B cell (primary cell): ENCODE measurements at regions not wholly inside any gene's neighbourhood (a gene's known extent, or its start where the extent isn't known, plus 50 kb on each side); places are given as distances from the start of the nearest gene placed in this dataset.

Experiments
- ATAC-seq: fragments of 200-7000 bp; cut with Tn5 transposase; one replicate; pipeline ENCODE4 v1.10.0; 2021; ENCODE audit warnings: low read depth, mild to moderate bottlenecking, moderate number of reproducible peaks, moderate library complexity
- CTCF ChIA-PET: fragments of 350-600 bp; sonication (Branson Sonifier 250); formaldehyde crosslinking; loops from one replicate; lab custom pipeline; 2021; ENCODE audit warnings: antibody characterized with exemption, inconsistent platforms; lab: Charles Lee
- POLR2A ChIA-PET: fragments of 350-600 bp; sonication (Branson Sonifier 250); formaldehyde crosslinking; loops from one replicate; lab custom pipeline; 2021; ENCODE audit warnings: antibody characterized with exemption; lab: Charles Lee
- DNase-seq: peaks from one replicate; pipeline ENCODE4 v3.0.0; 2013
- H2AFZ ChIP-seq: 2 replicates; pipeline ENCODE4 v1.6.1; 2012; ENCODE audit warnings: mild to moderate bottlenecking, low read depth, low read length; ENCODE audit not compliant: insufficient read depth, poor library complexity, severe bottlenecking
- H3K27ac ChIP-seq, 2 donors: 1 replicate in 1 of 2; 2 replicates in 1 of 2; pipeline ENCODE4 v1.5.1; 2012 to 2013; ENCODE audit warnings: low read length in 2 of 2, mild to moderate bottlenecking in 2 of 2, moderate library complexity in 1 of 2
- H3K27me3 ChIP-seq, 4 experiments: fragments of 200-600 bp in 1 of 4; sonication (generic) in 1 of 4; replicated peaks in 1 of 4; 1 replicate in 2 of 4; 2 replicates in 2 of 4; pipeline versions ENCODE4 v1.6.1 to v1.7.0; 2013 to 2016; ENCODE audit warnings: low read length in 3 of 4, mild to moderate bottlenecking in 2 of 4, mixed read lengths in 1 of 4, moderate library complexity in 1 of 4; ENCODE audit not compliant: insufficient read depth in 4 of 4, control insufficient read depth in 3 of 4; ENCODE audit errors: control extremely low read depth in 1 of 4
- H3K36me3 ChIP-seq, 2 experiments: replicated peaks in 1 of 2; 1 replicate in 1 of 2; 2 replicates in 1 of 2; pipeline versions ENCODE4 v1.6.1 to v1.7.1; 2013; ENCODE audit warnings: low read length in 1 of 2; ENCODE audit not compliant: insufficient read depth in 2 of 2, control insufficient read depth in 1 of 2; ENCODE audit errors: control extremely low read depth in 1 of 2, extremely low read depth in 1 of 2
- H3K4me1 ChIP-seq, 2 donors: fragments of 200-600 bp in 1 of 2; sonication (generic) in 1 of 2; 1 replicate in 1 of 2; 2 replicates in 1 of 2; pipeline versions ENCODE4 v1.5.1 to v1.6.1; 2013 to 2017; ENCODE audit warnings: low read length in 2 of 2; ENCODE audit not compliant: control insufficient read depth in 2 of 2, insufficient read depth in 2 of 2
- H3K4me2 ChIP-seq: replicated peaks from 2 replicates; pipeline ENCODE3; 2012; ENCODE audit warnings: mild to moderate bottlenecking, low read depth, low read length; ENCODE audit not compliant: poor library complexity, severe bottlenecking
- H3K4me3 ChIP-seq, 5 experiments: fragments of 200-600 bp in 1 of 5; sonication (generic) in 1 of 5; 1 replicate in 3 of 5; 2 replicates in 2 of 5; pipeline versions ENCODE4 v1.5.1 to v1.7.0; 2011 to 2016; ENCODE audit warnings: low read length in 4 of 5, mild to moderate bottlenecking in 4 of 5, low read depth in 2 of 5, control low read depth in 1 of 5, moderate library complexity in 1 of 5; ENCODE audit not compliant: insufficient read depth in 1 of 5; ENCODE audit errors: control extremely low read depth in 1 of 5, extremely low read depth in 1 of 5
- H3K79me2 ChIP-seq: fragments of 200-600 bp; sonication (generic); one replicate; pipeline ENCODE4 v1.6.0; 2016; ENCODE audit warnings: low read length; ENCODE audit not compliant: control insufficient read depth, insufficient read depth
- H3K9ac ChIP-seq: fragments of 200-600 bp; sonication (generic); 2 replicates; pipeline ENCODE4 v1.6.1; 2017; ENCODE audit warnings: mild to moderate bottlenecking, low read length, moderate library complexity
- H3K9me3 ChIP-seq, 3 donors: one replicate each; pipeline versions ENCODE4 v1.6.1 to v1.7.1; 2013; ENCODE audit warnings: low read length in 2 of 3; ENCODE audit not compliant: control insufficient read depth in 2 of 3, insufficient read depth in 1 of 3; ENCODE audit errors: control extremely low read depth in 1 of 3
- H4K20me1 ChIP-seq: 2 replicates; pipeline ENCODE4 v1.6.0; 2012; ENCODE audit warnings: mild to moderate bottlenecking, low read length; ENCODE audit not compliant: insufficient read depth, control insufficient read depth, poor library complexity, severe bottlenecking
- H3K27ac Mint-ChIP-seq: one replicate; pipeline ENCODE4 v1.8.0; 2021; ENCODE audit warnings: mixed read lengths
- H3K27me3 Mint-ChIP-seq: one replicate; pipeline ENCODE4 v1.8.0; 2021; ENCODE audit warnings: mixed read lengths
- H3K4me1 Mint-ChIP-seq: one replicate; pipeline ENCODE4 v1.8.0; 2021; ENCODE audit warnings: mixed read lengths
- H3K4me3 Mint-ChIP-seq: one replicate; pipeline ENCODE4 v1.8.0; 2021; ENCODE audit warnings: mixed read lengths
- H3K9me3 Mint-ChIP-seq: one replicate; pipeline ENCODE4 v1.8.0; 2022; ENCODE audit warnings: mixed read lengths; ENCODE audit not compliant: insufficient read depth
- EZH2 ChIP-seq: IDR thresholded peaks from 2 replicates; pipeline ENCODE4 v1.6.1; 2012; ENCODE audit warnings: borderline replicate concordance, low read depth, mild to moderate bottlenecking, moderate library complexity, low read length; ENCODE audit not compliant: insufficient read depth, poor library complexity, severe bottlenecking
- WGBS: methylation state at CpG from one replicate; pipeline ENCODE4 v1.1.5; 2013; ENCODE audit warnings: missing lambda C conversion rate; ENCODE audit not compliant: insufficient coverage; 5-methylcytosine and 5-hydroxymethylcytosine counted together
- intact Hi-C: fragments of 100-400 bp; cut with micrococcal nuclease; formaldehyde crosslinking; loops from one replicate; pipeline ENCODE4 v1.10.0; 2022
- TF ChIP-seq, protein P1 (sequence below): fragments of 200-600 bp; IDR thresholded peaks from one replicate; pipeline ENCODE4 v1.8.0; 2022; ENCODE audit warnings: antibody characterized with exemption, mild to moderate bottlenecking

DNA sequence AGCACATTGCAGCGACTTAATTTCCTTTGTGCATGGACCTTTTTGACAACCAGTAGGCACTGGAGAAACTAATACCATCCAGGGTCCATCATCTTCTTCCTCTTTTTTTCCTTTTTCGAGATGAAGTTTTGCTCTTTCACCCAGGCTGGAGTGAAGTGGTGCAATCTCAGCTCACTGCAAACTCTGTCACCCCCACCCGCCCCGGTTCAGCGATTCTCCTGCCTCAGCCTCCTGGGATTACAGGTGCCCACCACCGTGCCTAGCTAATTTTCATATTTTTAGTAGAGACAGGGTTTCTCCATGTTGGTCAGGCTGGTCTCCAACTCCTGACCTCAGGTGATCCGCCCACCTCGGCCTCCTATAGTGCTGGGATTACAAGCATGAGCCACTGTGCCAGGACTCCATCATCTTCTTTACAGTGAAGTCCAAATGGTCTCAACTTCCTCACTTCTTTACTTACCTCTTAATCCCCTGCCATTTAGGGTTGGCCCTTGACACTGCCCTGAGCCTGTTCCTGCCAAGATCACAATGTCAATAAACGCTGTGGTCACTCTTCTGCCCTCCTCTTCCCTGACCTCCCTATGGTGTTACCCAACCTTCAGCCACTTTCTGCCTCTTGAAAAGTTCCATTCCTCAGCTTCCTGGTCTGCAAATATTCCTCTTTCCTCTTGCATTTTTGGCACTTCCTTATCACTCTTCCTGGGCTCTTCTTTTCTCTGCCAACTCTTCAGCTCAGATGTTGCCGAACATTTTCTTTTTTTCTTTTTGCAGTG lies 119.8 kb upstream of the SLC34A2 start:
- no peak overlapping the region for H3K4me3 Mint-ChIP-seq

More for the DNA sequence above, 119.8 kb upstream of the SLC34A2 start:
- peaks cover 0 to 7% of the 10 kb centered on the region in 2 donors for H3K4me1 ChIP-seq
- WGBS = 65% methylated on average over 6 of the region's 10 CpGs
- H3K27ac ChIP-seq = no peak overlapping the region
- peaks cover 0 to 8% (median 0%) of the 10 kb centered on the region in 3 donors for H3K9me3 ChIP-seq
- H2AFZ ChIP-seq = no peak overlapping the region
- intact Hi-C loops = no loop called here
- no peak overlapping the region for H3K4me2 ChIP-seq
- no peak overlapping the region for H3K4me3 ChIP-seq
- Mint-ChIP-seq H3K27me3 (peaks cover 20% of the 10 kb centered on the region), H3K27ac (no peak overlapping the region), H3K4me1 (peaks cover 18% of the 10 kb centered on the region), H3K9me3 (no peaks in the 10 kb centered on the region)
- H3K27me3 ChIP-seq = peaks cover 0 to 3% (median 1%) of the 10 kb centered on the region in 4 experiments
- ChIA-PET CTCF (no interaction called here), POLR2A (no interaction called here)
- TF ChIP-seq, protein P1, sequence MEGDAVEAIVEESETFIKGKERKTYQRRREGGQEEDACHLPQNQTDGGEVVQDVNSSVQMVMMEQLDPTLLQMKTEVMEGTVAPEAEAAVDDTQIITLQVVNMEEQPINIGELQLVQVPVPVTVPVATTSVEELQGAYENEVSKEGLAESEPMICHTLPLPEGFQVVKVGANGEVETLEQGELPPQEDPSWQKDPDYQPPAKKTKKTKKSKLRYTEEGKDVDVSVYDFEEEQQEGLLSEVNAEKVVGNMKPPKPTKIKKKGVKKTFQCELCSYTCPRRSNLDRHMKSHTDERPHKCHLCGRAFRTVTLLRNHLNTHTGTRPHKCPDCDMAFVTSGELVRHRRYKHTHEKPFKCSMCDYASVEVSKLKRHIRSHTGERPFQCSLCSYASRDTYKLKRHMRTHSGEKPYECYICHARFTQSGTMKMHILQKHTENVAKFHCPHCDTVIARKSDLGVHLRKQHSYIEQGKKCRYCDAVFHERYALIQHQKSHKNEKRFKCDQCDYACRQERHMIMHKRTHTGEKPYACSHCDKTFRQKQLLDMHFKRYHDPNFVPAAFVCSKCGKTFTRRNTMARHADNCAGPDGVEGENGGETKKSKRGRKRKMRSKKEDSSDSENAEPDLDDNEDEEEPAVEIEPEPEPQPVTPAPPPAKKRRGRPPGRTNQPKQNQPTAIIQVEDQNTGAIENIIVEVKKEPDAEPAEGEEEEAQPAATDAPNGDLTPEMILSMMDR = no peak
- TF ChIP-seq EZH2 = no peak
- H3K36me3 ChIP-seq = no peaks in the 10 kb centered on the region
- no peaks in the 10 kb centered on the region for H4K20me1 ChIP-seq
- H3K9ac ChIP-seq = no peak overlapping the region
- DNase-seq (no peak), ATAC-seq (no peak)
- no peaks in the 10 kb centered on the region for H3K79me2 ChIP-seq
